Activated CD4-positive, alpha-beta T cell treated with anti-CD3 and anti-CD28 coated beads for 36 hours (primary cell): ENCODE measurements at regions not wholly inside any gene's neighbourhood (a gene's known extent, or its start where the extent isn't known, plus 50 kb on each side); places are given as distances from the start of the nearest gene placed in this dataset.

Experiments used
- ATAC-seq: fragments of 200-7000 bp; cut with Tn5 transposase; one replicate; pipeline ENCODE4 v1.10.0; 2021; ENCODE audit warnings: mild to moderate bottlenecking, moderate library complexity
- CTCF ChIA-PET: fragments of 350-600 bp; sonication (Branson Sonifier 250); formaldehyde crosslinking; loops from one replicate; lab custom pipeline; 2021; ENCODE audit warnings: antibody characterized with exemption; lab: Charles Lee
- POLR2A ChIA-PET: fragments of 350-600 bp; sonication (Branson Sonifier 250); formaldehyde crosslinking; loops from one replicate; lab custom pipeline; 2021; ENCODE audit warnings: antibody characterized with exemption, inconsistent platforms; lab: Charles Lee
- DNase-seq: peaks from one replicate; pipeline ENCODE4 v3.0.0-alpha.2; 2020
- H3K27ac Mint-ChIP-seq: one replicate; pipeline ENCODE4 v1.8.0; 2021; ENCODE audit warnings: mixed read lengths
- H3K27me3 Mint-ChIP-seq: one replicate; pipeline ENCODE4 v1.8.0; 2021; ENCODE audit warnings: mixed read lengths
- H3K36me3 Mint-ChIP-seq: one replicate; pipeline ENCODE4 v1.8.0; 2021; ENCODE audit warnings: low read depth, mixed read lengths
- H3K4me1 Mint-ChIP-seq: one replicate; pipeline ENCODE4 v1.8.0; 2021; ENCODE audit warnings: mixed read lengths
- H3K4me3 Mint-ChIP-seq: one replicate; pipeline ENCODE4 v1.8.0; 2021; ENCODE audit warnings: mild to moderate bottlenecking, moderate library complexity, mixed read lengths
- H3K9me3 Mint-ChIP-seq: one replicate; pipeline ENCODE4 v1.8.0; 2021; ENCODE audit warnings: low read depth, mixed read lengths
- intact Hi-C, 2 experiments: fragments of 100-400 bp; cut with DNase I in 1 of 2; cut with micrococcal nuclease in 1 of 2; formaldehyde crosslinking; loops; one replicate each; pipeline versions ENCODE4 v1.14.2 to v1.15.1; 2022 to 2024; cut with DNase I, micrococcal nuclease

- no peak overlapping the region for H3K4me3 Mint-ChIP-seq
- intact Hi-C loops = no loop called here
- ATAC-seq = no peak
- H3K4me1 Mint-ChIP-seq = peaks cover 23% of the 10 kb centered on the region
- POLR2A ChIA-PET = no interaction called here
- H3K36me3 Mint-ChIP-seq = no peaks in the 10 kb centered on the region
- H3K27ac Mint-ChIP-seq = no peak overlapping the region
- no peaks in the 10 kb centered on the region for H3K27me3 Mint-ChIP-seq
- DNase-seq = no peak
- no peaks in the 10 kb centered on the region for H3K9me3 Mint-ChIP-seq
- CTCF ChIA-PET = no interaction called here
Observed at GRCh38 chr6:22030730-22031619, 265.9 kb downstream of the PRL start.

- DNase-seq (no peak), ATAC-seq (no peak)
- H3K4me1 Mint-ChIP-seq = peaks cover 6% of the 10 kb centered on the region
- H3K27ac Mint-ChIP-seq = no peak overlapping the region
- CTCF ChIA-PET = interaction anchor here (0.9 kb wide), 1 partner anchor 33 kb away, joined by 3 read pairs; no protein-coding TSS in a partner anchor
- intact Hi-C loops = no loop called here
- POLR2A ChIA-PET = no interaction called here
- peaks cover 2% of the 10 kb centered on the region for H3K27me3 Mint-ChIP-seq
- no peaks in the 10 kb centered on the region for H3K36me3 Mint-ChIP-seq
- peaks cover 5% of the 10 kb centered on the region for H3K9me3 Mint-ChIP-seq
- no peak overlapping the region for H3K4me3 Mint-ChIP-seq
Observed at GRCh38 chr6:22035690-22036089, 261.1 kb downstream of the PRL start.

GRCh38 chr6:22036275-22036674 lies 260.6 kb downstream of the PRL start:
- H3K36me3 Mint-ChIP-seq = no peaks in the 10 kb centered on the region
- intact Hi-C loops = no loop called here
- peaks cover 6% of the 10 kb centered on the region for H3K4me1 Mint-ChIP-seq
- peak; percentile 44 for ATAC-seq
- no peak overlapping the region for H3K27ac Mint-ChIP-seq
- H3K27me3 Mint-ChIP-seq = peaks cover 2% of the 10 kb centered on the region
- peak; percentile 26 for DNase-seq
- ChIA-PET POLR2A (no interaction called here), CTCF (no interaction called here)
- H3K9me3 Mint-ChIP-seq = peaks cover 5% of the 10 kb centered on the region
- no peak overlapping the region for H3K4me3 Mint-ChIP-seq

GRCh38 chr6:22036699-22037098 lies 260.1 kb downstream of the PRL start:
- CTCF ChIA-PET = no interaction called here
- POLR2A ChIA-PET = no interaction called here
- ATAC-seq (no peak), DNase-seq (no peak)
- intact Hi-C loops = no loop called here
- Mint-ChIP-seq H3K36me3 (no peaks in the 10 kb centered on the region), H3K9me3 (peaks cover 5% of the 10 kb centered on the region), H3K4me3 (no peak overlapping the region), H3K27me3 (peaks cover 2% of the 10 kb centered on the region), H3K27ac (no peak overlapping the region), H3K4me1 (peaks cover 6% of the 10 kb centered on the region)

- Mint-ChIP-seq H3K4me3 (no peak overlapping the region), H3K27me3 (peaks cover 2% of the 10 kb centered on the region), H3K36me3 (no peaks in the 10 kb centered on the region), H3K27ac (no peak overlapping the region), H3K9me3 (peaks cover 5% of the 10 kb centered on the region), H3K4me1 (peaks cover 8% of the 10 kb centered on the region)
- ChIA-PET POLR2A (no interaction called here), CTCF (no interaction called here)
- no peak for ATAC-seq
- no peak for DNase-seq
- intact Hi-C loops = no loop called here
Observed at GRCh38 chr6:22041797-22042480, 254.9 kb downstream of the PRL start.

- intact Hi-C loops = no loop called here
- CTCF ChIA-PET = no interaction called here
- Mint-ChIP-seq H3K4me1 (peaks cover 8% of the 10 kb centered on the region), H3K27ac (no peak overlapping the region), H3K36me3 (no peaks in the 10 kb centered on the region), H3K9me3 (peaks cover 5% of the 10 kb centered on the region), H3K4me3 (no peak overlapping the region), H3K27me3 (peaks cover 2% of the 10 kb centered on the region)
- POLR2A ChIA-PET = interaction anchor here (0.6 kb wide), 1 partner anchor 15 kb away, joined by 3 read pairs; no protein-coding TSS in a partner anchor
- no peak for ATAC-seq
- DNase-seq = no peak
Observed at GRCh38 chr6:22042706-22043105, 254.1 kb downstream of the PRL start.

- POLR2A ChIA-PET = no interaction called here
- CTCF ChIA-PET = no interaction called here
- ATAC-seq = no peak
- DNase-seq = no peak
- Mint-ChIP-seq H3K4me1 (peaks cover 8% of the 10 kb centered on the region), H3K27ac (no peak overlapping the region), H3K9me3 (peaks cover 5% of the 10 kb centered on the region), H3K36me3 (no peaks in the 10 kb centered on the region), H3K27me3 (peaks cover 2% of the 10 kb centered on the region), H3K4me3 (no peak overlapping the region)
- intact Hi-C loops = no loop called here
Observed at GRCh38 chr6:22043284-22043962, 253.4 kb downstream of the PRL start.

- Mint-ChIP-seq H3K4me3 (no peak overlapping the region), H3K27me3 (no peaks in the 10 kb centered on the region), H3K4me1 (peaks cover 8% of the 10 kb centered on the region), H3K36me3 (no peaks in the 10 kb centered on the region), H3K27ac (no peak overlapping the region), H3K9me3 (no peaks in the 10 kb centered on the region)
- intact Hi-C loops = no loop called here
- ChIA-PET CTCF (no interaction called here), POLR2A (no interaction called here)
- DNase-seq = no peak
- peak; percentile 42 for ATAC-seq
Observed at GRCh38 chr6:22045261-22045912, 251.4 kb downstream of the PRL start.

- DNase-seq (no peak), ATAC-seq (no peak)
- Mint-ChIP-seq H3K9me3 (peaks cover 2% of the 10 kb centered on the region), H3K4me1 (peaks cover 14% of the 10 kb centered on the region), H3K4me3 (no peak overlapping the region), H3K27me3 (no peaks in the 10 kb centered on the region), H3K36me3 (no peaks in the 10 kb centered on the region), H3K27ac (no peak overlapping the region)
- CTCF ChIA-PET = interaction anchor here (1.3 kb wide), 1 partner anchor 9 kb away, joined by 5 read pairs; no protein-coding TSS in a partner anchor
- intact Hi-C loops = no loop called here
- POLR2A ChIA-PET = no interaction called here
Observed at GRCh38 chr6:22049002-22049401, 247.8 kb downstream of the PRL start.

GRCh38 chr6:22053391-22053997 lies 243.3 kb downstream of the PRL start:
- H3K9me3 Mint-ChIP-seq = peaks cover 2% of the 10 kb centered on the region
- no peaks in the 10 kb centered on the region for H3K27me3 Mint-ChIP-seq
- ChIA-PET CTCF (no interaction called here), POLR2A (no interaction called here)
- intact Hi-C loops = no loop called here
- H3K4me3 Mint-ChIP-seq = no peak overlapping the region
- H3K4me1 Mint-ChIP-seq = peaks cover 11% of the 10 kb centered on the region
- DNase-seq (peak; percentile 18), ATAC-seq (no peak)
- H3K27ac Mint-ChIP-seq = no peak overlapping the region
- no peaks in the 10 kb centered on the region for H3K36me3 Mint-ChIP-seq

- CTCF ChIA-PET = no interaction called here
- intact Hi-C loops = no loop called here
Observed at GRCh38 chr6:22056398-22056797, 240.4 kb downstream of the PRL start.

More at GRCh38 chr6:22056398-22056797, 240.4 kb downstream of the PRL start:
- H3K4me1 Mint-ChIP-seq = peaks cover 16% of the 10 kb centered on the region
- peaks cover 2% of the 10 kb centered on the region for H3K9me3 Mint-ChIP-seq
- peaks cover 2% of the 10 kb centered on the region for H3K27me3 Mint-ChIP-seq
- DNase-seq = no peak
- POLR2A ChIA-PET = interaction anchor here (0.6 kb wide), 1 partner anchor 165 kb away, joined by 3 read pairs; no protein-coding TSS in a partner anchor
- H3K27ac Mint-ChIP-seq = no peak overlapping the region
- no peak for ATAC-seq
- no peak overlapping the region for H3K4me3 Mint-ChIP-seq
- no peaks in the 10 kb centered on the region for H3K36me3 Mint-ChIP-seq
